DND-41 (cell line): ENCODE measurements at regions not wholly inside any gene's neighbourhood (a gene's known extent, or its start where the extent isn't known, plus 50 kb on each side); places are given as distances from the start of the nearest gene placed in this dataset.

Experiments used
- ATAC-seq: fragments of 200-7000 bp; cut with Tn5 transposase; 3 replicates; pipeline ENCODE4 v1.9.1; 2021; ENCODE audit warnings: low read depth; ENCODE audit not compliant: insufficient read depth
- DNase-seq: peaks from one replicate; pipeline ENCODE4 v3.0.0-alpha.2; 2020
- H2AFZ ChIP-seq: 2 replicates; pipeline ENCODE4 v1.6.0; 2012; ENCODE audit warnings: low read depth, low read length
- H3K27ac ChIP-seq: 2 replicates; pipeline ENCODE4 v1.5.1; 2012; ENCODE audit warnings: low read length, inconsistent platforms
- H3K27me3 ChIP-seq: fragments of 200-600 bp; sonication (generic); 2 replicates; pipeline ENCODE4 v1.6.0; 2012; ENCODE audit warnings: low read length, mild to moderate bottlenecking, inconsistent platforms; ENCODE audit not compliant: insufficient read depth, poor library complexity
- H3K36me3 ChIP-seq: 2 replicates; pipeline ENCODE4 v1.5.1; 2012; ENCODE audit warnings: low read length, inconsistent platforms; ENCODE audit not compliant: insufficient read depth
- H3K4me1 ChIP-seq: 2 replicates; pipeline ENCODE4 v1.5.1; 2012; ENCODE audit warnings: mild to moderate bottlenecking, low read length; ENCODE audit not compliant: insufficient read depth
- H3K4me2 ChIP-seq: 2 replicates; pipeline ENCODE4 v1.6.0; 2012; ENCODE audit warnings: mild to moderate bottlenecking, moderate library complexity, low read length, inconsistent platforms; ENCODE audit not compliant: insufficient read depth
- H3K4me3 ChIP-seq, 2 experiments: fragments of 200-600 bp in 1 of 2; shearing (Covaris generic) in 1 of 2; 2 replicates each; pipeline ENCODE4 v1.5.1; 2012 to 2016; ENCODE audit warnings: inconsistent platforms in 2 of 2, low read length in 2 of 2, mild to moderate bottlenecking in 2 of 2, low read depth in 1 of 2, moderate library complexity in 1 of 2
- H3K79me2 ChIP-seq: 2 replicates; pipeline ENCODE4 v1.6.0; 2012; ENCODE audit warnings: low read length, inconsistent platforms; ENCODE audit not compliant: insufficient read depth
- H3K9ac ChIP-seq: 2 replicates; pipeline ENCODE4 v1.6.0; 2012; ENCODE audit warnings: low read depth, mild to moderate bottlenecking, inconsistent platforms, low read length, moderate library complexity
- H3K9me3 ChIP-seq: 2 replicates; pipeline ENCODE4 v1.5.1; 2012; ENCODE audit warnings: low read length, moderate library complexity, mild to moderate bottlenecking, inconsistent platforms; ENCODE audit not compliant: insufficient read depth, severe bottlenecking
- H4K20me1 ChIP-seq: 2 replicates; pipeline ENCODE4 v1.6.0; 2012; ENCODE audit warnings: low read length; ENCODE audit not compliant: insufficient read depth
- EZH2 ChIP-seq: IDR thresholded peaks from 3 replicates; pipeline ENCODE4 v1.6.1; 2012; ENCODE audit warnings: borderline replicate concordance, low read depth, mild to moderate bottlenecking, moderate library complexity, low read length, inconsistent platforms; ENCODE audit not compliant: severe bottlenecking
- TF ChIP-seq, protein P1 (sequence below): IDR thresholded peaks from 2 replicates; pipeline ENCODE4 v1.5.1; 2012; ENCODE audit warnings: borderline replicate concordance, low read length, moderate library complexity, mild to moderate bottlenecking; ENCODE audit not compliant: poor library complexity, severe bottlenecking; ENCODE audit errors: extremely low read depth

DNA sequence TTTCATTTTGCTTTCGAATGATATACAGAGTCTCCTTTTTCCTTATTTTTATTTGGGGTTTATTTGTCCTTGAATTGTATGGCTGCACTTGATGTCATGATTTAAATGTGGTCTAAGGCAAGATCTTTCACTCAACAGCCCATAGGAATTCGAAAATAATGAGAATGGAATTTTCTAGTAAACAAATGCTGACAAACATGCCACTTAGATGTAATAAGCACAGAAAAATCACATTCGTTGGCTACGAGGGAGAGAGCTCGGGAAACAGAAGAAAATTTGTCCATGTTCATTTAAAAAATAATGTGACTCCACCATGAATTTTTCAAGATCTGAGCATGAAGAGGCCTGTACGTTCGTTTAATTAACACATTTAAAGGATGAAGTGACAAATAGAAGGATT is 73.0 kb downstream of the BLID start:
- H3K79me2 ChIP-seq = no peaks in the 10 kb centered on the region
- H3K27me3 ChIP-seq = peaks cover 9% of the 10 kb centered on the region
- H3K4me3 ChIP-seq = no peak overlapping the region
- H3K4me1 ChIP-seq = no peaks in the 10 kb centered on the region
- no peak overlapping the region for H3K27ac ChIP-seq
- no peaks in the 10 kb centered on the region for H3K36me3 ChIP-seq
- no peak overlapping the region for H3K4me2 ChIP-seq
- no peak overlapping the region for H3K9ac ChIP-seq
- ATAC-seq = no peak
- no peak for TF ChIP-seq EZH2
- TF ChIP-seq, protein P1, sequence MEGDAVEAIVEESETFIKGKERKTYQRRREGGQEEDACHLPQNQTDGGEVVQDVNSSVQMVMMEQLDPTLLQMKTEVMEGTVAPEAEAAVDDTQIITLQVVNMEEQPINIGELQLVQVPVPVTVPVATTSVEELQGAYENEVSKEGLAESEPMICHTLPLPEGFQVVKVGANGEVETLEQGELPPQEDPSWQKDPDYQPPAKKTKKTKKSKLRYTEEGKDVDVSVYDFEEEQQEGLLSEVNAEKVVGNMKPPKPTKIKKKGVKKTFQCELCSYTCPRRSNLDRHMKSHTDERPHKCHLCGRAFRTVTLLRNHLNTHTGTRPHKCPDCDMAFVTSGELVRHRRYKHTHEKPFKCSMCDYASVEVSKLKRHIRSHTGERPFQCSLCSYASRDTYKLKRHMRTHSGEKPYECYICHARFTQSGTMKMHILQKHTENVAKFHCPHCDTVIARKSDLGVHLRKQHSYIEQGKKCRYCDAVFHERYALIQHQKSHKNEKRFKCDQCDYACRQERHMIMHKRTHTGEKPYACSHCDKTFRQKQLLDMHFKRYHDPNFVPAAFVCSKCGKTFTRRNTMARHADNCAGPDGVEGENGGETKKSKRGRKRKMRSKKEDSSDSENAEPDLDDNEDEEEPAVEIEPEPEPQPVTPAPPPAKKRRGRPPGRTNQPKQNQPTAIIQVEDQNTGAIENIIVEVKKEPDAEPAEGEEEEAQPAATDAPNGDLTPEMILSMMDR = no peak
- DNase-seq = no peak
- no peak overlapping the region for H2AFZ ChIP-seq
- H4K20me1 ChIP-seq = no peaks in the 10 kb centered on the region
- no peaks in the 10 kb centered on the region for H3K9me3 ChIP-seq

DNA sequence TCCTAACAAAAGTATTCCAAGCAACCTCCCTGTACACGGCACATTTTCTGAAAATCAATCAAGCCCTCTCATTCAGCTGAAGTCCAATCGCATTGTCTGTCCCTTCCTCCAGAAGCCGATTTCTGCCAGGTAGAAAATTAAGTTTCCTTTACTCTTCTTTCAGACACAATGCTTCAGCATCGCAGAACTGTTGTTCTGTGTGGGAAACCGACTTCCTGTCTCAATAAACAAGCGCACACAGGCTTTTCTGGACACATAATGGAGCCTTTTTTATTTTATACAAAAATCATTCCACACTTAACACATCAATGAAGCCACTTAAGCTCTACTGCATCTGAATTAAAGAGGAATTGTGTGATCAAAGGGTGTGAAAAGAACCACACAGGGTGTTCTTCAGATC is 75.6 kb downstream of the BLID start:
- peaks cover 13% of the 10 kb centered on the region for H3K27me3 ChIP-seq
- no peak overlapping the region for H3K4me2 ChIP-seq
- no peaks in the 10 kb centered on the region for H3K4me1 ChIP-seq
- DNase-seq = no peak
- no peak overlapping the region for H3K9ac ChIP-seq
- H3K27ac ChIP-seq = no peak overlapping the region
- H4K20me1 ChIP-seq = no peaks in the 10 kb centered on the region
- H3K36me3 ChIP-seq = no peaks in the 10 kb centered on the region
- H3K79me2 ChIP-seq = no peaks in the 10 kb centered on the region
- H3K9me3 ChIP-seq = no peaks in the 10 kb centered on the region
- H3K4me3 ChIP-seq = no peak overlapping the region
- no peak for ATAC-seq
- H2AFZ ChIP-seq = no peak overlapping the region
- no peak for TF ChIP-seq EZH2
- TF ChIP-seq, protein P1 = no peak

DNA sequence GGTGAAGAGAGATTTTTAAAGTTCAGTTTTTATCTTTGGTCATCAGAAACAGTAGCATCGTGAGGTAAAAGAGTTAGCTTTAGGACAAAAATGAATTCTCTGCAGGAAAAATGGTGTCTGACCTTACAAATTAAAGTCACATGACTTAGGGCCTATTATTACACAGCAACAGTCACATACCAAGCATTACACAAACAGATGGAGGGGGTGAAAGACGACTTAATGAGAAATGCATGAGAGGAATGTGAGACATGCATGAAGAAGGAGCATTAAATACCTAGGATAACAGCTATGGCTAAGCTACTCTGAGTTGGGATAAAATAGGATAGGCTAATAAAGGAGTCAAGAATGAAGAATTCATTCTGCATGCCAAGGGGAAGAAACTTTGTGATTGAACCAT is 77.5 kb downstream of the BLID start:
- H3K4me1 ChIP-seq = no peaks in the 10 kb centered on the region
- H3K9ac ChIP-seq = no peak overlapping the region
- H3K9me3 ChIP-seq = no peaks in the 10 kb centered on the region
- H3K4me3 ChIP-seq = no peak overlapping the region
- no peak overlapping the region for H2AFZ ChIP-seq
- DNase-seq (no peak), ATAC-seq (no peak)
- H3K27me3 ChIP-seq = peaks cover 13% of the 10 kb centered on the region
- no peaks in the 10 kb centered on the region for H4K20me1 ChIP-seq
- H3K79me2 ChIP-seq = no peaks in the 10 kb centered on the region
- TF ChIP-seq, protein P1 = no peak
- TF ChIP-seq EZH2 = no peak
- H3K36me3 ChIP-seq = no peaks in the 10 kb centered on the region
- no peak overlapping the region for H3K27ac ChIP-seq
- H3K4me2 ChIP-seq = no peak overlapping the region

- Histone ChIP-seq H3K9ac (no peak overlapping the region), H3K4me3 (no peak overlapping the region), H2AFZ (no peak overlapping the region), H3K27me3 (peaks cover 13% of the 10 kb centered on the region), H4K20me1 (no peaks in the 10 kb centered on the region), H3K79me2 (no peaks in the 10 kb centered on the region), H3K27ac (no peak overlapping the region), H3K4me1 (no peaks in the 10 kb centered on the region), H3K9me3 (no peaks in the 10 kb centered on the region), H3K36me3 (no peaks in the 10 kb centered on the region), H3K4me2 (no peak overlapping the region)
- DNase-seq (no peak), ATAC-seq (no peak)
- TF ChIP-seq, protein P1 = no peak
- no peak for TF ChIP-seq EZH2
These were observed 78.1 kb downstream of the BLID start for GRCh38 chr11:122037911-122038310.
